ENCODE measurements at regions not wholly inside any gene's neighbourhood (a gene's known extent, or its start where the extent isn't known, plus 50 kb on each side); places are given as distances from the start of the nearest gene placed in this dataset.

DNA sequence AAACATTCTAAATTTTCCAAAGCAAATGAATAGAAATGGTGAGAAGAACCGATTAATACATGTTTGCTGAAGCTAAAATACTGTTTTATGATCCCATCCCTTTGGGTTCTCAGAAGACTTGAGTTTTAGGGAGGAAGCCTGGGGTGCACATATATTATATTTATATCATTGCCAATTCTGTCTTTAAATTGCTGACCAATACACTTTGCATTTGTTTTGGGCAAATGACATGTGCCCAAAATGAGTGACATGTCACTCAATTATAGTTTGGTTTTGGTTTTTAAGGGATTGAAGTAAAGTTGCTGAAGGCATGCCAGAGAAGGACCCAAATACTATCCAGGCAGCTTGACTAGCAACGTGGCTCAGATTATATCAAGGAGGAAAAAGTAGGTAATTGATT lies 50.3 kb upstream of the SP3 start:
- no peaks in the 10 kb centered on the region for H3K36me3 ChIP-seq
- TF ChIP-seq POLR2A (IDR thresholded peaks at IDR 0.05) (no peak), POLR2AphosphoS5 (IDR thresholded peaks at IDR 0.05) (no peak)
- TF ChIP-seq, protein P1, sequence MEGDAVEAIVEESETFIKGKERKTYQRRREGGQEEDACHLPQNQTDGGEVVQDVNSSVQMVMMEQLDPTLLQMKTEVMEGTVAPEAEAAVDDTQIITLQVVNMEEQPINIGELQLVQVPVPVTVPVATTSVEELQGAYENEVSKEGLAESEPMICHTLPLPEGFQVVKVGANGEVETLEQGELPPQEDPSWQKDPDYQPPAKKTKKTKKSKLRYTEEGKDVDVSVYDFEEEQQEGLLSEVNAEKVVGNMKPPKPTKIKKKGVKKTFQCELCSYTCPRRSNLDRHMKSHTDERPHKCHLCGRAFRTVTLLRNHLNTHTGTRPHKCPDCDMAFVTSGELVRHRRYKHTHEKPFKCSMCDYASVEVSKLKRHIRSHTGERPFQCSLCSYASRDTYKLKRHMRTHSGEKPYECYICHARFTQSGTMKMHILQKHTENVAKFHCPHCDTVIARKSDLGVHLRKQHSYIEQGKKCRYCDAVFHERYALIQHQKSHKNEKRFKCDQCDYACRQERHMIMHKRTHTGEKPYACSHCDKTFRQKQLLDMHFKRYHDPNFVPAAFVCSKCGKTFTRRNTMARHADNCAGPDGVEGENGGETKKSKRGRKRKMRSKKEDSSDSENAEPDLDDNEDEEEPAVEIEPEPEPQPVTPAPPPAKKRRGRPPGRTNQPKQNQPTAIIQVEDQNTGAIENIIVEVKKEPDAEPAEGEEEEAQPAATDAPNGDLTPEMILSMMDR (IDR thresholded peaks at IDR 0.05 in 8 of 11, conservative IDR thresholded peaks at IDR 0.05 in 3 of 11) = no peak
- no peak overlapping the region for H3K4me3 ChIP-seq
- H3K27me3 ChIP-seq (replicated peaks in 1 of 7) = peaks cover 0 to 9% (median 0%) of the 10 kb centered on the region in 7 donors
- peaks cover 0 to 41% (median 19%) of the 10 kb centered on the region in 6 donors for H3K4me1 ChIP-seq
- H3K9me3 ChIP-seq = no peaks in the 10 kb centered on the region
- no peak overlapping the region for H3K27ac ChIP-seq
- 81 to 94% (median 86%) methylated on average over 2 of the region's 2 CpGs for WGBS, 5 donors
- intact Hi-C loops (cut with DNase I; ENCODE audit: low total_unique reads) = no loop called here
- DNase-seq = no peak
